PC-9 (cell line): ENCODE measurements at regions not wholly inside any gene's neighbourhood (a gene's known extent, or its start where the extent isn't known, plus 50 kb on each side); places are given as distances from the start of the nearest gene placed in this dataset.

Source experiments
- BruUV-seq: library from RNA; stranded (reverse); fragments of 400-500 nt; replicated peaks from 2 replicates; lab custom pipeline; 2021; lab: Mats Ljungman, UMichigan
- CTCF ChIA-PET: fragments of 300-600 bp; sonication (Branson Sonifier 250); formaldehyde crosslinking; loops from one replicate; lab custom pipeline; 2022; ENCODE audit warnings: antibody characterized with exemption; lab: Charles Lee
- POLR2A ChIA-PET: fragments of 300-600 bp; sonication (Branson Sonifier 250); formaldehyde crosslinking; loops from one replicate; lab custom pipeline; 2022; ENCODE audit warnings: antibody characterized with exemption; ENCODE audit not compliant: unreplicated experiment; lab: Charles Lee
- DNase-seq, 2 experiments: peaks; one replicate each; pipeline versions ENCODE4 v3.0.0 to v3.0.0-alpha.2; 2015 to 2022; ENCODE audit warnings: mixed read lengths in 1 of 2
- H2AFZ ChIP-seq: fragments of 200-600 bp; sonication (generic); 2 replicates; pipeline ENCODE4 v1.8.1; 2017; ENCODE audit warnings: antibody characterized with exemption
- H3F3A ChIP-seq: fragments of 200-600 bp; sonication (generic); 2 replicates; pipeline ENCODE4 v1.8.1; 2017; ENCODE audit warnings: antibody characterized with exemption, mild to moderate bottlenecking, low read depth; ENCODE audit not compliant: insufficient read depth
- H3K27ac ChIP-seq: fragments of 200-600 bp; sonication (generic); 2 replicates; pipeline ENCODE4 v1.6.1; 2016; ENCODE audit warnings: mixed run types
- H3K27me3 ChIP-seq: fragments of 200-600 bp; sonication (generic); 2 replicates; pipeline ENCODE4 v1.6.1; 2016; ENCODE audit warnings: low read depth, mixed run types; ENCODE audit not compliant: insufficient read depth
- H3K36me3 ChIP-seq: fragments of 200-600 bp; sonication (generic); 2 replicates; pipeline ENCODE4 v1.6.1; 2016; ENCODE audit warnings: low read depth, mixed run types
- H3K4me1 ChIP-seq: fragments of 200-600 bp; sonication (generic); replicated peaks from 2 replicates; pipeline ENCODE4 v1.6.1; 2016; ENCODE audit warnings: mixed run types; ENCODE audit not compliant: insufficient read depth
- H3K4me2 ChIP-seq: fragments of 200-600 bp; sonication (generic); 2 replicates; pipeline ENCODE4 v1.6.1; 2017; ENCODE audit warnings: mixed run types
- H3K4me3 ChIP-seq: fragments of 200-600 bp; sonication (generic); 2 replicates; pipeline ENCODE4 v1.6.1; 2016; ENCODE audit warnings: mixed run types
- H3K79me2 ChIP-seq: fragments of 200-600 bp; sonication (generic); 2 replicates; pipeline ENCODE4 v1.6.1; 2017; ENCODE audit warnings: low read depth, mixed run types
- H3K9me2 ChIP-seq: fragments of 200-600 bp; sonication (generic); 2 replicates; pipeline ENCODE4 v1.8.1; 2017; ENCODE audit warnings: mild to moderate bottlenecking; ENCODE audit not compliant: insufficient read depth
- H3K9me3 ChIP-seq: fragments of 200-600 bp; sonication (generic); 2 replicates; pipeline ENCODE4 v1.8.1; 2016; ENCODE audit warnings: low read depth; ENCODE audit not compliant: insufficient read depth
- H4K20me1 ChIP-seq: fragments of 200-600 bp; sonication (generic); 2 replicates; pipeline ENCODE4 v1.8.1; 2017; ENCODE audit not compliant: insufficient read depth
- EZH2 ChIP-seq: fragments of 200-600 bp; sonication (generic); IDR thresholded peaks from 2 replicates; pipeline ENCODE4 v1.8.0; 2017; ENCODE audit warnings: antibody characterized with exemption, low read depth
- intact Hi-C: fragments of 100-400 bp; cut with micrococcal nuclease; formaldehyde crosslinking; loops from one replicate; pipeline ENCODE4 v1.10.0; 2022; ENCODE audit not compliant: unreplicated experiment
- TF ChIP-seq, protein P1 (sequence below): fragments of 200-600 bp; sonication (generic); conservative IDR thresholded peaks from 2 replicates; pipeline ENCODE4 v1.6.1; 2017; ENCODE audit warnings: mixed run types, antibody characterized with exemption, mild to moderate bottlenecking, moderate library complexity

DNA sequence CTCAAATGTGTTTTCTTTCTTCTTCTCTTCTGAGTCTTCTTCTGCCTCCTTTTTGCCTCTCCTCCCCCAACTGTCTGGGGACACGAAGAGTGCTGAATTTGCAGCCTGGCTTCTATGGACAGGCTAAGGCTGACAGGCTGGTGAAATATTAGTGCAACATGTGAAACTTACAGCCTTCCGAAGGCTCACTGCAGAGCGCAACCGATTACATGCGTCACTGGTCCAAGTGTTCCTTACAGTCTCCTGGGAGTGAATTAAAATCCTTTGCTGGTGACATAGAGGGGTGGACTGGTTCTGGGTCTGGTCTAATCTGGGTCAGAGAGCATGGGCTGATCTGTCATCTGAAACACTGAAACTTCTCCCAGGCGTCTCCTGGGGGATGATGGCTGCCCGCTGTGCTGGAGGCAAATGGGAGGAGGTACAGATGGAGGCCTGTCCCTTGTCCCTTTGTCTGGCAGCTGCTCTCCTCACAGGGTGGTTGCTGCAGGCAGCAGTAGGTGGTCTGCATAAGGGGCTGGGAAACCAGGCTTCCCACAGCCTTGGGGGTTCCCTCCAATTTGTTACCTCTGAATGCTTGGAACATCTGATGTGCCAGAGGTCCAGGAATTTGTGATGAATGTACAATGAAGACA is 143.8 kb upstream of the BMPER start:
- ChIA-PET POLR2A (no interaction called here), CTCF (interaction anchor here (0.6 kb wide), 1 partner anchor 221 kb away, joined by 9 read pairs; no protein-coding TSS in a partner anchor)
- no peak overlapping the region for H3K4me2 ChIP-seq
- no peaks in the 10 kb centered on the region for H3K4me1 ChIP-seq
- no peaks in the 10 kb centered on the region for H3K9me2 ChIP-seq
- no peak overlapping the region for H2AFZ ChIP-seq
- TF ChIP-seq EZH2: no peak
- TF ChIP-seq, protein P1, sequence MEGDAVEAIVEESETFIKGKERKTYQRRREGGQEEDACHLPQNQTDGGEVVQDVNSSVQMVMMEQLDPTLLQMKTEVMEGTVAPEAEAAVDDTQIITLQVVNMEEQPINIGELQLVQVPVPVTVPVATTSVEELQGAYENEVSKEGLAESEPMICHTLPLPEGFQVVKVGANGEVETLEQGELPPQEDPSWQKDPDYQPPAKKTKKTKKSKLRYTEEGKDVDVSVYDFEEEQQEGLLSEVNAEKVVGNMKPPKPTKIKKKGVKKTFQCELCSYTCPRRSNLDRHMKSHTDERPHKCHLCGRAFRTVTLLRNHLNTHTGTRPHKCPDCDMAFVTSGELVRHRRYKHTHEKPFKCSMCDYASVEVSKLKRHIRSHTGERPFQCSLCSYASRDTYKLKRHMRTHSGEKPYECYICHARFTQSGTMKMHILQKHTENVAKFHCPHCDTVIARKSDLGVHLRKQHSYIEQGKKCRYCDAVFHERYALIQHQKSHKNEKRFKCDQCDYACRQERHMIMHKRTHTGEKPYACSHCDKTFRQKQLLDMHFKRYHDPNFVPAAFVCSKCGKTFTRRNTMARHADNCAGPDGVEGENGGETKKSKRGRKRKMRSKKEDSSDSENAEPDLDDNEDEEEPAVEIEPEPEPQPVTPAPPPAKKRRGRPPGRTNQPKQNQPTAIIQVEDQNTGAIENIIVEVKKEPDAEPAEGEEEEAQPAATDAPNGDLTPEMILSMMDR: no peak
- no peaks in the 10 kb centered on the region for H3F3A ChIP-seq
- H3K27me3 ChIP-seq: peaks cover 6% of the 10 kb centered on the region; the same call in 1 of the 2 replicates
- H3K36me3 ChIP-seq: no peaks in the 10 kb centered on the region
- no peak overlapping the region for H3K27ac ChIP-seq
- no peak for DNase-seq
- no peak overlapping the region for H3K4me3 ChIP-seq
- no peaks in the 10 kb centered on the region for H3K79me2 ChIP-seq
- BruUV-seq: no TSS peak
- H3K9me3 ChIP-seq: no peaks in the 10 kb centered on the region
- no peaks in the 10 kb centered on the region for H4K20me1 ChIP-seq
- intact Hi-C loops: no loop called here

DNA sequence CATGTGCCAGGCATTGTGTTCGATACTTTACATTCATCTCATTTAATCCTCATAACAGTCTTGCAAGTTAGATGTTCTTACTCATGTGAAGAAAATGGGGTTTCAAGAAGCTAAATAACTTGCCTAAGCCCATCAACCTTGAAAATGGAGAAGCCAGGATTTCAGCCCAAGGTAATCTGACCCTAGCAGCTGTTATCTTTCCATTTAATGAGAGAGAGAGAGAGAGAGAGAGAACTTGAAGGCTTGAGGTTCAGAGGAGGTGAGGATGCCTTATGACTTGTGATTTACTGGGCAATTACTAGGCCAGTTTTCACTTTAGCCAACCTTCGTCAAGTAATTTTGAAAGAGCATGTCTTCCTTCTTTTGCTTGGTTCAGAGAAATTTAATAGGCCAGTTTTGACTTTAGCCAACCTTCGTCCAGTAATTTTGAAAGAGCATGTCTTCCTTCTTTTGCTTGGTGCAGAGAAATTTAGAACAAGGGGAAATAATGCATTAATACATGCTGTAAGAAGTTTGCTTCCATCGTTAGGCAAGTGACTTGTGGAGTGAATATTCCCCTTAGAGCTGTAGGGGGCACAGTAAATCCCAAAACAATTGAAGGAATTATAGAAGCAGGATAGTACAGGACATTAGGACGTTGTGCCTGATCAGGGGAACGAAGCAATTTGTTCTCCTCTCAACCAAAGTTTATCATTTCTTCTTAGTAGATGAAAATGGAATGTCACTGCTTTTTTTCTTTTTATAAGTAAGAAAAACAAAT is 143.0 kb upstream of the BMPER start:
- CTCF ChIA-PET: interaction anchor here (0.6 kb wide), 1 partner anchor 220 kb away, joined by 9 read pairs; no protein-coding TSS in a partner anchor
- no peak overlapping the region for H3K4me2 ChIP-seq
- no TSS peak for BruUV-seq
- no peaks in the 10 kb centered on the region for H3K9me3 ChIP-seq
- H3K79me2 ChIP-seq: no peaks in the 10 kb centered on the region
- POLR2A ChIA-PET: no interaction called here
- H4K20me1 ChIP-seq: no peaks in the 10 kb centered on the region
- no peaks in the 10 kb centered on the region for H3K4me1 ChIP-seq
- H3F3A ChIP-seq: no peaks in the 10 kb centered on the region
- no peak for DNase-seq
- no peaks in the 10 kb centered on the region for H3K9me2 ChIP-seq
- TF ChIP-seq EZH2: no peak
- TF ChIP-seq, protein P1: no peak
- intact Hi-C loops: no loop called here
- no peak overlapping the region for H3K4me3 ChIP-seq
- H3K36me3 ChIP-seq: no peaks in the 10 kb centered on the region
- no peaks in the 10 kb centered on the region for H3K27me3 ChIP-seq
- no peak overlapping the region for H3K27ac ChIP-seq
- no peak overlapping the region for H2AFZ ChIP-seq

GRCh38 chr7:33762911-33763306 is 142.4 kb upstream of the BMPER start:
- no peaks in the 10 kb centered on the region for H3F3A ChIP-seq
- no TSS peak for BruUV-seq
- intact Hi-C loops: no loop called here
- no peak overlapping the region for H2AFZ ChIP-seq
- no peak for TF ChIP-seq EZH2
- TF ChIP-seq, protein P1: no peak
- no peak overlapping the region for H3K4me2 ChIP-seq
- H3K4me3 ChIP-seq: no peak overlapping the region
- CTCF ChIA-PET: no interaction called here
- no peaks in the 10 kb centered on the region for H3K36me3 ChIP-seq
- no peaks in the 10 kb centered on the region for H3K9me3 ChIP-seq
- H3K9me2 ChIP-seq: no peaks in the 10 kb centered on the region
- no peaks in the 10 kb centered on the region for H3K27me3 ChIP-seq
- DNase-seq: no peak
- H3K79me2 ChIP-seq: no peaks in the 10 kb centered on the region
- no peaks in the 10 kb centered on the region for H4K20me1 ChIP-seq
- H3K4me1 ChIP-seq: no peaks in the 10 kb centered on the region
- POLR2A ChIA-PET: no interaction called here
- H3K27ac ChIP-seq: no peak overlapping the region
